H9 (cell line): ENCODE measurements at regions not wholly inside any gene's neighbourhood (a gene's known extent, or its start where the extent isn't known, plus 50 kb on each side); places are given as distances from the start of the nearest gene placed in this dataset.

Source experiments
- DNase-seq: peaks from one replicate; pipeline ENCODE4 v3.0.0-alpha.2; 2017
- H2AFZ ChIP-seq: one replicate; pipeline ENCODE4 v1.6.1; 2013; ENCODE audit warnings: mild to moderate bottlenecking, low read length, control low read depth, moderate library complexity
- H2AK5ac ChIP-seq: 2 replicates; pipeline ENCODE4 v1.6.1; 2013; ENCODE audit warnings: low read length, control low read depth, mixed read lengths; ENCODE audit not compliant: insufficient read length
- H2BK120ac ChIP-seq: one replicate; pipeline ENCODE4 v1.6.1; 2013; ENCODE audit warnings: low read depth, mild to moderate bottlenecking, low read length, control low read depth, inconsistent platforms; ENCODE audit not compliant: poor library complexity, severe bottlenecking
- H2BK12ac ChIP-seq: 2 replicates; pipeline ENCODE4 v1.6.1; 2013; ENCODE audit warnings: low read length, control low read depth, mixed read lengths, low read depth; ENCODE audit not compliant: insufficient read length
- H2BK15ac ChIP-seq: 2 replicates; pipeline ENCODE4 v1.6.1; 2013; ENCODE audit warnings: low read depth, low read length, control low read depth
- H2BK20ac ChIP-seq: one replicate; pipeline ENCODE4 v1.6.1; 2013; ENCODE audit warnings: low read depth, mild to moderate bottlenecking, low read length, control low read depth, inconsistent platforms; ENCODE audit not compliant: poor library complexity, severe bottlenecking
- H2BK5ac ChIP-seq: 2 replicates; pipeline ENCODE4 v1.6.1; 2013; ENCODE audit warnings: low read length, control low read depth, mixed read lengths; ENCODE audit not compliant: insufficient read length
- H3K14ac ChIP-seq: 2 replicates; pipeline ENCODE4 v1.6.1; 2013; ENCODE audit warnings: low read length, control low read depth; ENCODE audit not compliant: insufficient read depth
- H3K18ac ChIP-seq: 2 replicates; pipeline ENCODE4 v1.6.1; 2013; ENCODE audit warnings: low read depth, mild to moderate bottlenecking, mixed read lengths, low read length, control low read depth; ENCODE audit not compliant: insufficient read length
- H3K23ac ChIP-seq: 2 replicates; pipeline ENCODE4 v1.6.1; 2013; ENCODE audit warnings: low read length, control low read depth, mixed read lengths, low read depth; ENCODE audit not compliant: insufficient read length
- H3K23me2 ChIP-seq: 2 replicates; pipeline ENCODE4 v1.6.1; 2013; ENCODE audit warnings: low read depth, mild to moderate bottlenecking, mixed read lengths, low read length, control low read depth; ENCODE audit not compliant: insufficient read length, poor library complexity, severe bottlenecking
- H3K27ac ChIP-seq: 2 replicates; pipeline ENCODE4 v1.5.1; 2013; ENCODE audit warnings: low read length, control low read depth, mixed read lengths, low read depth; ENCODE audit not compliant: insufficient read length
- H3K27me3 ChIP-seq: 2 replicates; pipeline ENCODE4 v1.6.1; 2013; ENCODE audit warnings: low read length, control low read depth, inconsistent platforms; ENCODE audit not compliant: insufficient read depth
- H3K4ac ChIP-seq: 2 replicates; pipeline ENCODE4 v1.6.1; 2013; ENCODE audit warnings: low read depth, mild to moderate bottlenecking, control low read depth, inconsistent platforms, low read length, moderate library complexity
- H3K4me1 ChIP-seq: 2 replicates; pipeline ENCODE4 v1.6.1; 2013; ENCODE audit warnings: low read length, control low read depth, inconsistent platforms; ENCODE audit not compliant: insufficient read depth
- H3K4me2 ChIP-seq: 2 replicates; pipeline ENCODE4 v1.6.1; 2013; ENCODE audit warnings: low read length, control low read depth, mixed read lengths; ENCODE audit not compliant: insufficient read length, insufficient read depth
- H3K56ac ChIP-seq: 2 replicates; pipeline ENCODE4 v1.6.1; 2013; ENCODE audit warnings: low read depth, mild to moderate bottlenecking, mixed read lengths, low read length, control low read depth; ENCODE audit not compliant: insufficient read length
- H3K79me1 ChIP-seq: 2 replicates; pipeline ENCODE4 v1.6.1; 2013; ENCODE audit warnings: low read depth, mild to moderate bottlenecking, moderate library complexity, low read length, control low read depth, inconsistent platforms; ENCODE audit not compliant: insufficient read depth, poor library complexity, severe bottlenecking
- H3K79me2 ChIP-seq: 2 replicates; pipeline ENCODE4 v1.6.1; 2013; ENCODE audit warnings: low read length, control low read depth, inconsistent platforms; ENCODE audit not compliant: insufficient read depth
- H3K9ac ChIP-seq: 2 replicates; pipeline ENCODE4 v1.6.1; 2013; ENCODE audit warnings: low read length, control low read depth, mixed read lengths; ENCODE audit not compliant: insufficient read length; ENCODE audit errors: extremely low read depth
- H3K9me3 ChIP-seq: one replicate; pipeline ENCODE4 v1.6.1; 2013; ENCODE audit warnings: low read depth, low read length, inconsistent platforms; ENCODE audit not compliant: control insufficient read depth
- H3T11ph ChIP-seq: one replicate; pipeline ENCODE4 v1.6.1; 2013; ENCODE audit warnings: mild to moderate bottlenecking, low read length, control low read depth, inconsistent platforms
- H4K20me1 ChIP-seq: one replicate; pipeline ENCODE4 v1.6.1; 2013; ENCODE audit not compliant: control insufficient read depth, insufficient read length, insufficient read depth
- H4K5ac ChIP-seq: 2 replicates; pipeline ENCODE4 v1.6.1; 2013; ENCODE audit warnings: low read depth, mild to moderate bottlenecking, mixed read lengths, low read length, control low read depth; ENCODE audit not compliant: insufficient read length
- H4K8ac ChIP-seq: replicated peaks from 2 replicates; pipeline ENCODE4 v1.6.1; 2013; ENCODE audit warnings: low read length, control low read depth, mixed read lengths, low read depth; ENCODE audit not compliant: insufficient read length
- H4K91ac ChIP-seq: 2 replicates; pipeline ENCODE4 v1.6.1; 2013; ENCODE audit warnings: low read depth, mild to moderate bottlenecking, moderate library complexity, mixed read lengths, low read length, control low read depth; ENCODE audit not compliant: insufficient read length
- H3K27ac Mint-ChIP-seq, 3 experiments: 2 replicates in 2 of 3; 3 replicates in 1 of 3; pipeline ENCODE4 v1.8.0; 2020 to 2021; ENCODE audit warnings: mixed read lengths in 3 of 3, mild to moderate bottlenecking in 1 of 3, moderate library complexity in 1 of 3
- H3K27me3 Mint-ChIP-seq: 2 replicates; pipeline ENCODE4 v1.8.0; 2021; ENCODE audit warnings: low read depth, mild to moderate bottlenecking, moderate library complexity, mixed read lengths
- H3K36me3 Mint-ChIP-seq, 3 experiments: 2 replicates in 2 of 3; 3 replicates in 1 of 3; pipeline ENCODE4 v1.8.0; 2020 to 2021; ENCODE audit warnings: low read depth in 3 of 3, mixed read lengths in 3 of 3; ENCODE audit not compliant: insufficient read depth in 1 of 3
- H3K4me1 Mint-ChIP-seq, 2 experiments: 2 replicates each; pipeline ENCODE4 v1.8.0; 2020; ENCODE audit warnings: mixed read lengths in 2 of 2
- H3K4me3 Mint-ChIP-seq, 2 experiments: 2 replicates in 1 of 2; 3 replicates in 1 of 2; pipeline ENCODE4 v1.8.0; 2020 to 2021; ENCODE audit warnings: mild to moderate bottlenecking in 2 of 2, mixed read lengths in 2 of 2, moderate library complexity in 1 of 2
- H3K9me3 Mint-ChIP-seq, 2 experiments: 2 replicates in 1 of 2; 3 replicates in 1 of 2; pipeline ENCODE4 v1.8.0; 2020; ENCODE audit warnings: mild to moderate bottlenecking in 2 of 2, mixed read lengths in 2 of 2, moderate library complexity in 1 of 2
- CTCF ChIP-seq: fragments of 200-600 bp; sonication (generic); conservative IDR thresholded peaks from 3 replicates; pipeline ENCODE4 v1.8.0; 2021; ENCODE audit warnings: antibody characterized with exemption, mild to moderate bottlenecking
- WGBS: extraction: QIAGEN DNeasy Blood & Tissue Kit; methylation state at CpG from one replicate; pipeline ENCODE4 v1.1.7; 2013; ENCODE audit warnings: missing lambda C conversion rate, low lambda C conversion rate, mixed read lengths; ENCODE audit not compliant: insufficient read length; ENCODE audit errors: extremely low coverage; 5-methylcytosine and 5-hydroxymethylcytosine counted together

GRCh38 chr1:219991919-219992318, 54.4 kb downstream of the EPRS1 start:
- no peak overlapping the region for H2BK15ac ChIP-seq
- H3T11ph ChIP-seq: no peak overlapping the region
- H2BK120ac ChIP-seq: no peak overlapping the region
- no peaks in the 10 kb centered on the region for H3K79me2 ChIP-seq
- no CpG with 5 or more reads among the region's 2 CpGs for WGBS
- no peaks in the 10 kb centered on the region for H3K4me1 ChIP-seq
- Mint-ChIP-seq H3K27ac (peak overlapping the region in 2 of 3 experiments; percentile 20 to 69; a peak in 2 of 7 replicates), H3K9me3 (no peaks in the 10 kb centered on the region), H3K27me3 (no peaks in the 10 kb centered on the region), H3K4me1 (no peaks in the 10 kb centered on the region), H3K36me3 (peaks cover 16 to 46% (median 37%) of the 10 kb centered on the region in 3 experiments; a peak in 6 of 7 replicates), H3K4me3 (no peak overlapping the region)
- H3K23ac ChIP-seq: no peak overlapping the region
- no peak overlapping the region for H2AFZ ChIP-seq
- no peak overlapping the region for H2BK5ac ChIP-seq
- DNase-seq: no peak
- H2AK5ac ChIP-seq: no peak overlapping the region
- H4K20me1 ChIP-seq: no peaks in the 10 kb centered on the region
- no peak overlapping the region for H3K14ac ChIP-seq
- H3K18ac ChIP-seq: no peak overlapping the region
- H3K79me1 ChIP-seq: no peaks in the 10 kb centered on the region
- H4K91ac ChIP-seq: no peak overlapping the region
- no peak overlapping the region for H4K5ac ChIP-seq
- H3K9me3 ChIP-seq: no peaks in the 10 kb centered on the region
- H3K9ac ChIP-seq: no peak overlapping the region
- H3K4ac ChIP-seq: no peak overlapping the region
- H3K56ac ChIP-seq: no peak overlapping the region
- no peaks in the 10 kb centered on the region for H3K27me3 ChIP-seq
- H4K8ac ChIP-seq: no peak overlapping the region
- no peaks in the 10 kb centered on the region for H3K23me2 ChIP-seq
- H2BK20ac ChIP-seq: no peak overlapping the region
- H2BK12ac ChIP-seq: no peak overlapping the region
- no peak overlapping the region for H3K4me2 ChIP-seq
- H3K27ac ChIP-seq: no peak overlapping the region
- TF ChIP-seq CTCF: no peak
